Hepatocyte (in vitro differentiated cells): ENCODE measurements at regions not wholly inside any gene's neighbourhood (a gene's known extent, or its start where the extent isn't known, plus 50 kb on each side); places are given as distances from the start of the nearest gene placed in this dataset.

Experiments used
- DNase-seq: peaks from one replicate; pipeline ENCODE4 v3.0.0-alpha.2; 2016; ENCODE audit warnings: low spot score
- H2AFZ ChIP-seq: fragments of 200-600 bp; sonication (generic); 2 replicates; pipeline ENCODE4 v1.6.0; 2016; ENCODE audit warnings: antibody characterized with exemption, mild to moderate bottlenecking
- H3K27ac ChIP-seq: fragments of 200-600 bp; sonication (generic); 2 replicates; pipeline ENCODE4 v1.5.1; 2016; ENCODE audit warnings: mild to moderate bottlenecking
- H3K27me3 ChIP-seq: fragments of 200-600 bp; sonication (generic); 2 replicates; pipeline ENCODE4 v1.6.1; 2016
- H3K36me3 ChIP-seq: fragments of 200-600 bp; sonication (generic); replicated peaks from 2 replicates; pipeline ENCODE4 v1.5.1; 2016; ENCODE audit warnings: low read depth; ENCODE audit not compliant: insufficient read depth
- H3K4me1 ChIP-seq: fragments of 200-600 bp; sonication (generic); 2 replicates; pipeline ENCODE4 v1.5.1; 2016; ENCODE audit warnings: mild to moderate bottlenecking, moderate library complexity; ENCODE audit not compliant: insufficient read depth
- H3K4me2 ChIP-seq: fragments of 200-600 bp; sonication (generic); 2 replicates; pipeline ENCODE4 v1.6.0; 2016
- H3K4me3 ChIP-seq: fragments of 200-600 bp; sonication (generic); 2 replicates; pipeline ENCODE4 v1.5.1; 2016; ENCODE audit warnings: mild to moderate bottlenecking
- H3K79me2 ChIP-seq: fragments of 200-600 bp; sonication (generic); 2 replicates; pipeline ENCODE4 v1.6.0; 2017; ENCODE audit warnings: mild to moderate bottlenecking
- H3K9me2 ChIP-seq: fragments of 200-600 bp; sonication (generic); replicated peaks from 2 replicates; pipeline ENCODE4 v1.6.0; 2017; ENCODE audit warnings: mild to moderate bottlenecking; ENCODE audit not compliant: insufficient read depth
- H3K9me3 ChIP-seq: fragments of 200-600 bp; sonication (generic); 2 replicates; pipeline ENCODE4 v1.5.1; 2016; ENCODE audit warnings: low read depth, mild to moderate bottlenecking
- H4K20me1 ChIP-seq: fragments of 200-600 bp; sonication (generic); 2 replicates; pipeline ENCODE4 v1.6.0; 2016; ENCODE audit warnings: mild to moderate bottlenecking; ENCODE audit not compliant: insufficient read depth, poor library complexity, severe bottlenecking
- CTCF ChIP-seq: fragments of 200-600 bp; sonication (generic); IDR thresholded peaks from 2 replicates; pipeline ENCODE4 v1.5.1; 2016; ENCODE audit warnings: antibody characterized with exemption, mild to moderate bottlenecking; ENCODE audit not compliant: poor library complexity
- EZH2 ChIP-seq: fragments of 200-600 bp; sonication (generic); IDR thresholded peaks from 2 replicates; pipeline ENCODE4 v1.6.1; 2016; ENCODE audit warnings: antibody characterized with exemption, mild to moderate bottlenecking, borderline replicate concordance
- EZH2phosphoT487 ChIP-seq: fragments of 200-600 bp; sonication (generic); IDR thresholded peaks from one replicate; pipeline ENCODE4 v1.6.1; 2018; ENCODE audit warnings: antibody characterized with exemption, mild to moderate bottlenecking, low read depth, moderate library complexity; ENCODE audit not compliant: unreplicated experiment, severe bottlenecking
- WGBS: methylation state at CpG from one replicate; pipeline ENCODE4 v1.1.6; 2016; ENCODE audit warnings: low lambda C conversion rate; ENCODE audit errors: missing lambda C conversion rate; 5-methylcytosine and 5-hydroxymethylcytosine counted together

GRCh38 chr21:16509476-16509875, 779.7 kb downstream of the USP25 start:
- TF ChIP-seq EZH2 (no peak), CTCF (no peak), EZH2phosphoT487 (no peak)
- no peaks in the 10 kb centered on the region for H3K9me2 ChIP-seq
- no peaks in the 10 kb centered on the region for H3K36me3 ChIP-seq
- DNase-seq, result no peak
- no peaks in the 10 kb centered on the region for H3K9me3 ChIP-seq
- H3K27ac ChIP-seq, result no peak overlapping the region
- no peaks in the 10 kb centered on the region for H3K27me3 ChIP-seq
- no peaks in the 10 kb centered on the region for H3K79me2 ChIP-seq
- no peaks in the 10 kb centered on the region for H4K20me1 ChIP-seq
- no peaks in the 10 kb centered on the region for H3K4me1 ChIP-seq
- H3K4me2 ChIP-seq, result no peak overlapping the region
- no peak overlapping the region for H3K4me3 ChIP-seq
- 70% methylated on average over 3 of the region's 3 CpGs for WGBS
- H2AFZ ChIP-seq, result no peak overlapping the region

GRCh38 chr21:16514316-16514715, 784.5 kb downstream of the USP25 start:
- Histone ChIP-seq H3K4me3 (no peak overlapping the region), H3K36me3 (no peaks in the 10 kb centered on the region), H3K79me2 (no peaks in the 10 kb centered on the region), H3K27me3 (no peaks in the 10 kb centered on the region), H3K9me2 (no peaks in the 10 kb centered on the region), H3K4me1 (no peaks in the 10 kb centered on the region), H3K9me3 (no peaks in the 10 kb centered on the region), H2AFZ (no peak overlapping the region), H4K20me1 (no peaks in the 10 kb centered on the region), H3K27ac (no peak overlapping the region), H3K4me2 (no peak overlapping the region)
- WGBS, result 98% methylated on average over 2 of the region's 2 CpGs
- no peak for DNase-seq
- TF ChIP-seq EZH2phosphoT487, result no peak
- TF ChIP-seq EZH2, result no peak
- no peak for TF ChIP-seq CTCF

- Histone ChIP-seq H3K4me1 (no peaks in the 10 kb centered on the region), H3K4me2 (no peak overlapping the region), H3K27me3 (no peaks in the 10 kb centered on the region), H3K27ac (no peak overlapping the region), H3K9me2 (no peaks in the 10 kb centered on the region), H2AFZ (no peak overlapping the region), H3K4me3 (no peak overlapping the region), H4K20me1 (no peaks in the 10 kb centered on the region), H3K36me3 (no peaks in the 10 kb centered on the region), H3K9me3 (no peaks in the 10 kb centered on the region), H3K79me2 (no peaks in the 10 kb centered on the region)
- WGBS, result 96% methylated on average over 1 of the region's 1 CpG
- DNase-seq, result no peak
- TF ChIP-seq EZH2phosphoT487 (no peak), CTCF (no peak), EZH2 (no peak)
Observed at GRCh38 chr21:16517383-16517782, 787.6 kb downstream of the USP25 start.

- no peak overlapping the region for H3K27ac ChIP-seq
- no peaks in the 10 kb centered on the region for H3K27me3 ChIP-seq
- no peak overlapping the region for H3K4me3 ChIP-seq
- no peak for DNase-seq
- no peaks in the 10 kb centered on the region for H3K9me2 ChIP-seq
- H3K36me3 ChIP-seq, result no peaks in the 10 kb centered on the region
- 87% methylated on average over 2 of the region's 2 CpGs for WGBS
- H3K4me1 ChIP-seq, result no peaks in the 10 kb centered on the region
- H3K79me2 ChIP-seq, result no peaks in the 10 kb centered on the region
- H3K9me3 ChIP-seq, result no peaks in the 10 kb centered on the region
- TF ChIP-seq EZH2phosphoT487, result no peak
- no peak for TF ChIP-seq EZH2
- no peak overlapping the region for H3K4me2 ChIP-seq
- H2AFZ ChIP-seq, result no peak overlapping the region
- H4K20me1 ChIP-seq, result no peaks in the 10 kb centered on the region
Observed at GRCh38 chr21:16519036-16519435, 789.3 kb downstream of the USP25 start.
